Fibroblast of skin of left biceps (primary cell): ENCODE measurements at regions not wholly inside any gene's neighbourhood (a gene's known extent, or its start where the extent isn't known, plus 50 kb on each side); places are given as distances from the start of the nearest gene placed in this dataset.

ENCODE experiments used
- DNase-seq, 2 experiments: peaks; one replicate each; pipeline ENCODE4 v3.0.0-alpha.2; 2013; ENCODE audit warnings: low read depth in 2 of 2

DNA sequence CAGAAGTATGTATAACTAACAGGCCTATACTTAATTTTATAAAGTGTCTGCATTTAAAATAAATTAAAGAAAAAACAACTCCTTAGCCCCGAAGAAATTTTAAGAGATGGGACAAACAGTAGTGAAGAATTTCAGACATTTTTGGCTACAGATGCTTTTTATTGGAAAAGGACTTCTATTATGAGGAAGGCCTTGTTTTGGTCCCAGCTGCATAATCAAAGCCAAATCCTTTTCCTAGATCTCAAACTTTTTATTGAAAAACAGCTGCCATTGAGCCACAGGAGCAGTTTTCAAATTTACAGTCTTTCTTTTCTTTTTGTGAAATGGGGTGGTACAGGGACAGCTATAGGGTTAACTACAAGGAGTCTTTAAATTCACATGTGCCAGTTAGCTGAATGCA is 51.3 kb upstream of the SETBP1 start:
- no peak for DNase-seq

DNA sequence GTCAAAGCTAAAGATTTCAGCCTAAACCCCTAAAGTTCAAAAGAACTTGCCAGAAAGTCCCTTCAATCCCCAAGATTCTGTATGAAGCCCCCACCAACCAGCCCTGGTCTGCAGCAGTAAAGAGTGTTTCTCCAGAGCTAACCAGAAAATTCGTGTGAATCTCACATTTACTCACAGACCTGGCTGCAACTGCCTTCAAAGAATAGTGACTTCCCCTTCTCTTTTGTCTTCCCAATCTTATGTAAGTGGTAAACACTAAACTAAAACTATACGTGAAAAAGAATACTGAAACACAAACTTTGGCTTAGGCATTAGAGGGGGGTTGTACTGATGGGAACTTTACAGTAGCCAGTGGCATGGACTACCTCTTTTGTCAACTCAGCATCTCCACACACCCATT is 50.6 kb upstream of the SETBP1 start:
- no peak for DNase-seq
